HG03558 (cell line): ENCODE measurements at regions not wholly inside any gene's neighbourhood (a gene's known extent, or its start where the extent isn't known, plus 50 kb on each side); places are given as distances from the start of the nearest gene placed in this dataset.

Source experiments
- ATAC-seq: cut with Tn5 transposase; IDR thresholded peaks from one replicate; pipeline ENCODE4 v1.9.1; 2021; ENCODE audit warnings: moderate number of reproducible peaks; ENCODE audit not compliant: unreplicated experiment; ENCODE audit errors: extremely low read depth

GRCh38 chr5:68729678-68730077, 364.1 kb upstream of the SLC30A5 start:
- no peak for ATAC-seq

DNA sequence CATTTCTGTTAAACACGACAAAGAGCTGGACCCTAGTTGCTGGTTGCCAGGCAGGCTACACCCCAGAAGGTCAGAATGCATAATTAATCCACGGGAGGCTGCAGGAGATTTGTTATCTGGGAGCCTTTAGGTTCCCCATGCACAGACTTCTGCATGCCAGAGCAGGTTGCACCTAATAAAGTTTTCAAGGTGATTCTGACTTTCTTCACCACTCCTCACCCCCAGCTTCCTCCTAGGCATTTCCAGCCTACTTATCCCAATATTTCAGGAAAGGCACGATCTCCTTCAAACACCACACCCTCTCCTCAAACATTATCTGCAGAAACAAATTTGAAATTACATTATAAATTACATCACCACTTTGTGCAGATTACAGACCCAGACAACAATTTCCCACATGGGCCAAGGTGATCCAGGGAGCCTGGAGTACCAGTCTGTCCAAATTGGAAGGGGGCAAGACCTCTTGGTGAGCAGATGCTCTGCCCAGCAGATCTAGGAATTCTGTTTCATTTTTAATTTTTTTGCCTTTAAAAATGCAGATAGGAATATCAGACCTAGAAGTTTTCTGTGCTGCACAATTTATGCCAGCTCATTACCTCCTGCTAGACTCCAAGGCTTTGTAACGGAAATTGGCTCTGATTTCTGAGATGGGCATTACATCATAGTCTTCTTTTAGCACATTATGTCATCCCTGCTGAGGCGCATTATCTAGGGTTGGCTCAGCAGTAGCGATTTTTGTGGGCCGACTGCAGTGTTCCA, 363.4 kb upstream of the SLC30A5 start:
- ATAC-seq = no peak

DNA sequence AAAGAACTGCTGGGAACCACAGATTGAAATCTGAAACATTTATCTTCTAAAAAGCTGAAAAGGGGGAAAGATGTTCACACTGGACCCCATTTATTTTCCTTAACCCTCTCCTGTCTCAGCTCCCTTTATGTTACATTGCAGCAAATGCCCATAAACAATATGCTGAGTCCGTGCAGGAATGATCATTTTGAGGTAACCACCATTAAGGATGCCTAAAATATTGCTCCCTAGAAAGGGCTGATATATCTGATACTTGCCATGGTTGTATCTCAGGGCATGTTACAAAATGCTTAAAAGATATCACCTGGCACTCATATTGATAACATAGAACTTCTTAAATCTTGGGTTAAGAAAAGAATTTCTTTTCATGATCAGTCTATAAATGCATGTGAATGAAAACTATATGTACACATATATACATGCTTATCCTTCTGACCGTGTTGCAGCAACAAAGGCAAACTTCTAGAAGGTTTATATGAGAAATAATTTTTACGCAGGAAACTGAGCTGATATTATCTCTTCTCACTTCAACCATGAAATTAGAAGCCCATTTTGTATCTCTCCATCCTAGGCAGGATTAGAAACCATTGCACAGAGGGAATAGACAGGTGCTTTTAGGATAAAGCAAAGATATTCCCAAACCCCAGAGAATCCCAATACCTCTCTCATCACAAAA, 362.7 kb upstream of the SLC30A5 start:
- no peak for ATAC-seq

GRCh38 chr5:68732251-68732650, 361.6 kb upstream of the SLC30A5 start:
- ATAC-seq = no peak

GRCh38 chr5:68734781-68735180, 359.0 kb upstream of the SLC30A5 start:
- no peak for ATAC-seq

GRCh38 chr5:68738236-68738635, 355.6 kb upstream of the SLC30A5 start:
- no peak for ATAC-seq

DNA sequence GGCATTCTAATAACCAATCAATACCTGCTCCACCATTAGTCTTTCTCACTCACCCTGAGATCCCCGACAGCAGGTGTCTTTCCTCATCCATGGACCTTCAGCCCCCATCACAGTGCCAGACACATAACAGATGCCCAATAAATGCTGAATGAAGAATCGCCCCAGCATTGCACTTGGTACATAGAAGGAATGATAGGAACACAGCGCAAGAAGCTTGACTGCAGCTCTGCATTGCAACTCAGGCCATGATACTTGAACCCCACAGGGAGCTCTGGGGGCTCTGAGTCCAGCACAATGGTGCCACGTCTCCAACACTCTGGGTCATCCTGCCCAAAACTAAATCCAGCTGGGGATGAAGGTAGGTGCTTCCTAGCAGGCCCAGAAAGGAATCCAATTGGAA, 355.0 kb upstream of the SLC30A5 start:
- no peak for ATAC-seq

- peak; percentile 67 for ATAC-seq
Measured at GRCh38 chr5:68739752-68740151, 354.1 kb upstream of the SLC30A5 start.

- peak; percentile 50 for ATAC-seq
Measured at GRCh38 chr5:68740226-68740910, 353.4 kb upstream of the SLC30A5 start.

GRCh38 chr5:68744206-68744605, 349.6 kb upstream of the SLC30A5 start:
- no peak for ATAC-seq

DNA sequence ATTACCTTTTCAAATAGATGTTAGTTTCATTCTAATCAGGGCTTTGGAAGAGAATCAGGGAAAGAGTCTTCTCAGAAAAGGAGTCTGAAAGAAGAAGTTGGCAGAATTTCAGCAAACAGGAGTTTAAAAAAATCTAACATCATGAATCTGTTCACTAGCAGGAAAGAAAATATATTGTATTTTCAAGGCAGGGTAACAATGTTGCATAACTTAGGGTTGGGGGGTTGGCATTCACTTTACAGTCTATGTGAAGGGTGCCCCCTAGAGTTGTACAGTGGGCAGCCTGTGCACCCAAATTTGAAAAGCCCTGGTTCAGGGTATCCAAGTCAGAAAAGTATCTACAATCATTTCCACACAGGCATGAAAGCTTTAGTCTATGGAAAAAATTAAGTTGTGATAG, 348.4 kb upstream of the SLC30A5 start:
- no peak for ATAC-seq

DNA sequence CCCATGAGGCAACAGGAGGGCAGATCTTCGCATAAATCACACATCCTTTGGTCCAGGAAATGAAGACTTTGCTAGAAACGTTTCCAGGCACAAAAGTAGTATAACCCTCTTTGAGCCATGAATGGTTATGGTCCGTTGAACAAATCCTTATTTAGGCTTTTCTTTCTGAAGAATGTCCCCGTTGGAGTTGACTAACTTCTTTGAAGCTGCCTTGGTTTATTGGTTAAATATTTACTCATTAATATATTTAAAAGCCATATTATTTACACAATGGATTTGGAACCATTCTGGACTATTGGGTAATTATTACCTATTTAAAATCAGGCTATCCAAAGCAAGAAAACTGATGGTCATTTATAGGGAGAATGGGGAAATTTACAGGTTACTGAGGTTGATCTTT, 347.6 kb upstream of the SLC30A5 start:
- ATAC-seq = no peak

DNA sequence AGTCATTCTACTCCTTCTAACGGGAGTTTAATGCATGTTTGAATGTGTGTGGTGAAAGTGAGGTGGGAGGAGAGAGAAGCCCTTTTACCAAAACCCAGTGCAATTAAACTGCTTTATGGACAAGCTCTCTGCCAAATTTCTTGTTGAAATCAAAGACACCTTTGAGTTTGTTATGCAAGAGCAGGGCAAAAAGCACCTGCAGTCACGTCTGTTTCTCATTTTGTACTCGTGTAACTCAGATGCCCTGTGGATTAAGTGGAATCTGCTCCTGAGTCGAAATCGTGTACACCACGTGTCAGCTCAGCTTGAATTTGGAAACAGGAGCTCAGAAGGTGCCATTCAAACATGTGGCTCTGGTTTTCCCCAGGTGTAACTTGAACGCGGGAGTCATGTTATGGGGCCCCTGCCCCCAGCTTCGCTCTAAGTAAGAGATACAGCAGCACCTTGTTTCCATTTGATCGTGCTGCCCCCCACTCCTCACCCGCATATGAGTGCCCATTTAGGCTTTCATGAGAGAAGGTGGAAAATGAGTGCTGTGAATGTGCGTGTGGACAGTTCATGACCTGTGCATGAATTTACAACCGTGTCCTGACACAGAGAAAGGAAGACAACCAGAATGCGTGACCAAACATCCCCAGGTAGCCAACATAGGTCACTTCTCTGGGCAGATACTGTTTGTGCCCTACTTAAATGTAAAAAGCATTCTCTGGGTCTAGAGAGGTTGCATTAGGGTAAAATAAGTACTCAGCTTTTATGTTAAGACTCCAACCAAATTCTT, 347.0 kb upstream of the SLC30A5 start:
- ATAC-seq = no peak

- ATAC-seq = no peak
Measured at GRCh38 chr5:68747521-68747920, 346.3 kb upstream of the SLC30A5 start.

DNA sequence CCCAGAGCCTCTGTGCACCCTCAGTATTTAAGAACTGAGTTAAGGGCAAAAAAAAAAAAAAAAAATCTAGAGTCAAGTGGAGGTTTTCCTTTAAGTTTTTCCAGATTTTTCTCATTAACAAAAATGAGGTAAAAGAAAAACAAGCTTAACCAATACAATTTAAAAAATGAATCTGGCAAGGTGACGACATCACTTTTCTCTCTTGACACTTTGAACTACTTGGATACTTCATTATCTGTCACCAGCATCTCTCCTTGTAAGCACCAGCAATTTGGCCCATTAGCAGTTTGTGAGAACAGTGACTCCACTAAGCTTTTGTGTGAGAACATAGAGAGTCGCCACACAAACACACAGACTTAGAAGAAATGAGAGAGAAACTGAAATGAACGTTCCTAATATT, 345.7 kb upstream of the SLC30A5 start:
- ATAC-seq = no peak

DNA sequence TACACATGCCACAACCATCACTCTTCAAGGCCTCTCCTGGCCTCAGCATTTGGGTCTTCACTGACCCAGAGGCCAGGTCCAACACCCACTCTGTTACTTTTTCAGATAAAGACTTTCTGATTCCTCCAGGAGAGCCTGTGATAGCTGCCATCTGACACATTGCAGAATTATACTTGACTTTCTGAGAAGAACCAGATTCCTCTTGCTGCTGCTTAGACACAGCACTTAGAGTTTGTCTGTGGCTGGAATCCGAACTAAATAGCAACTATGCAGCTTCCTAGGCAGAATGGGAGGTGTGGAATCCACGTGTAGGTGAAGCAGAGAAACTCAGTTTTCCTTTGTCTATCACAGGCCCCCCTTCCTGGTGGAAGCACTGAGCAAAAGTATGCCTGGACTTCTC, 344.7 kb upstream of the SLC30A5 start:
- no peak for ATAC-seq

- no peak for ATAC-seq
Measured at GRCh38 chr5:68749631-68750030, 344.2 kb upstream of the SLC30A5 start.

- no peak for ATAC-seq
Measured at GRCh38 chr5:68751661-68752060, 342.2 kb upstream of the SLC30A5 start.

DNA sequence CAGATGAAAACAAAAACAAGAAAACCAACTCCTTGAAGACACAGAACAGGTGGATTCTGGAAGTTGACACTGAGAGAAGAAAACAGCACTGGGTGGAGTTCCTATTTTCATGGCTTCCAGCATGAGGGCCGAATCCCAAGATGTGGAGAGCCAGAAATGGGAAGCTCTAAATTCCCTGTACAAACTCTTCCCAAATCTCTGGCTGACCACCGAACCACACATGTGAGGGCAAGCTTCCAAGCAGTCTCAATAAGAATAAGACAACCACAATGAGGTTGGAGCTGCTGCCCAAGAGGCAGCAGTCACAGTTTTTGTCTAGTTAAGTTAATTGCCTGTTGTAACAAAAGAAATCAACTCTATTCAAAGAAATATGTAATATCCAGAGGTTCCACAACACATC, 339.3 kb upstream of the SLC30A5 start:
- no peak for ATAC-seq

DNA sequence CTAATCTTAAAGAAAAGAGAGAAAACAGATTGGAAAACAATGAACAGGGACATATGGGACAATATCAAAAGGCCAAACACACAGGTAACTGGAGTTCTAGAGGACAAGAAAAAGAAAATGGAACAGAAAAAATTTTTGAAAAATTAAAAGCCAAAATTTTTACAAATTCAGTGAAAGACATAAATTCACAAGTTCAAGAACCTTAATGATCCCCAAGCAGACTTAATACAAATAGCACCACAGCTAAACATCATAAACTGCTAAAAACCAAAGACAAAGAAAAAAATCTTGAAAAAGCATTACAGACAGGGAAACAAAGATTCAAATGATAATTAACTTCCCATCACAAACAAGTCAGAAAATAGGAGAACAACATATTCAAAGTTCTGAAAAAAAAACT, 338.5 kb upstream of the SLC30A5 start:
- no peak for ATAC-seq

DNA sequence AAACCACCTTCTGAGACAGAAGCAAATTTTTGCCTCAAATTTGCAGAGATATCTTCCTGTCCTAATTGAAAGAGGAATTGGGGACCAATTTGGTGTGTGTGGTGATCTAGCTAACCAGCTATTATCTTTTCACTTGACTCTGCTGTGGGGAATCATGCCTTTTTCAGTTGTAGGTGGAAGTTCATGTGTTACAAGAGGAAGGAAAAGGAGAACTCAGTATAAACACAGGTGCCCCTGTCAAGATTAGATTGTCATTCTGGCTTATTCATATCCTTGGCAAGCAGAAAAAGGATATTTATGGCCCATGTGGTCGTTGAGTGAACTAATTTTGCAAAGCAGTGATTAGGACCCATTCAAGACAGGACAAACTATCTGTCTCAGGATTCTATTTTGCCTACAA, 336.8 kb upstream of the SLC30A5 start:
- ATAC-seq = no peak
